ENCODE measurements at regions not wholly inside any gene's neighbourhood (a gene's known extent, or its start where the extent isn't known, plus 50 kb on each side); places are given as distances from the start of the nearest gene placed in this dataset.

DNA sequence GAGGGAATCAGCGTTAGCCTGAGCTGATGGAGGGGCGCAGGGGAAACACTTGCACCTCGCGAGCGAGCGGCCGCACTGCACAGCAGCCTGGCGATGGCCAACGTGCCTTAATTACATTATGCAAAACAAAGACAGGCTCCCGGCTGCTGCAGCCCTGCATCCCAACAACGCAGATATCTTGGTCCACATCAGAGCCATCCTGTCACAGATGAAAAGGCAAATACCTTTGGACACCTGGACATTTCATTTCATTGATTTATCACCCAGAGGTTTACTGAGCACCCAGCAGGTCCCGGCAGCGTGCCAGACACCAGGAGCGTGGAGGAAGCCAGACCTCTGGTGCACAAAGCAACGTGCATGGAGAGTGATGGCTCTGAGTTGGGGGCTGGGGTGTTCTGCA, 843.0 kb downstream of the TBC1D22A start:
- no peaks in the 10 kb centered on the region; a peak in 1 of 4 replicates for H3K9me3 ChIP-seq (ENCODE audit: control insufficient read depth in 1 of 2, insufficient read depth in 1 of 2, low read depth in 1 of 2, low read length in 2 of 2)
- DNase-seq (ENCODE audit: low read depth, low spot score), result no peak
- no peak overlapping the region for H3K27ac ChIP-seq (ENCODE audit: low read depth, low read length)
- TF ChIP-seq CEBPB (IDR thresholded peaks at IDR 0.05; ENCODE audit: low read depth) (no peak), POLR2A (IDR thresholded peaks at IDR 0.05; ENCODE audit: borderline replicate concordance, extremely low read depth, insufficient read depth, insufficient read length) (no peak), ATF3 (IDR thresholded peaks at IDR 0.05) (no peak), ELF1 (IDR thresholded peaks at IDR 0.05; ENCODE audit: borderline replicate concordance, low read depth) (no peak), RAD21 (IDR thresholded peaks at IDR 0.05; ENCODE audit: low read depth) (no peak), EGR1 (IDR thresholded peaks at IDR 0.05; ENCODE audit: low read depth) (no peak), FOSL1 (IDR thresholded peaks at IDR 0.05; ENCODE audit: low read depth) (no peak), SP1 (IDR thresholded peaks at IDR 0.05; ENCODE audit: low read depth) (no peak), EZH2phosphoT487 (IDR thresholded peaks at IDR 0.05; ENCODE audit: borderline replicate concordance) (no peak)
- TF ChIP-seq, protein P1, sequence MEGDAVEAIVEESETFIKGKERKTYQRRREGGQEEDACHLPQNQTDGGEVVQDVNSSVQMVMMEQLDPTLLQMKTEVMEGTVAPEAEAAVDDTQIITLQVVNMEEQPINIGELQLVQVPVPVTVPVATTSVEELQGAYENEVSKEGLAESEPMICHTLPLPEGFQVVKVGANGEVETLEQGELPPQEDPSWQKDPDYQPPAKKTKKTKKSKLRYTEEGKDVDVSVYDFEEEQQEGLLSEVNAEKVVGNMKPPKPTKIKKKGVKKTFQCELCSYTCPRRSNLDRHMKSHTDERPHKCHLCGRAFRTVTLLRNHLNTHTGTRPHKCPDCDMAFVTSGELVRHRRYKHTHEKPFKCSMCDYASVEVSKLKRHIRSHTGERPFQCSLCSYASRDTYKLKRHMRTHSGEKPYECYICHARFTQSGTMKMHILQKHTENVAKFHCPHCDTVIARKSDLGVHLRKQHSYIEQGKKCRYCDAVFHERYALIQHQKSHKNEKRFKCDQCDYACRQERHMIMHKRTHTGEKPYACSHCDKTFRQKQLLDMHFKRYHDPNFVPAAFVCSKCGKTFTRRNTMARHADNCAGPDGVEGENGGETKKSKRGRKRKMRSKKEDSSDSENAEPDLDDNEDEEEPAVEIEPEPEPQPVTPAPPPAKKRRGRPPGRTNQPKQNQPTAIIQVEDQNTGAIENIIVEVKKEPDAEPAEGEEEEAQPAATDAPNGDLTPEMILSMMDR (IDR thresholded peaks at IDR 0.05 in 2 of 3, conservative IDR thresholded peaks at IDR 0.05 in 1 of 3; ENCODE audit: borderline replicate concordance in 1 of 3, insufficient read depth in 1 of 3, low read depth in 2 of 3, low read length in 2 of 3), result no peak
- TF ChIP-seq, protein P2, sequence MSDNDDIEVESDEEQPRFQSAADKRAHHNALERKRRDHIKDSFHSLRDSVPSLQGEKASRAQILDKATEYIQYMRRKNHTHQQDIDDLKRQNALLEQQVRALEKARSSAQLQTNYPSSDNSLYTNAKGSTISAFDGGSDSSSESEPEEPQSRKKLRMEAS (IDR thresholded peaks at IDR 0.05), result no peak
- ChIA-PET RAD21 (ENCODE audit: low non-redundant PET in 1 of 2, low total read pairs in 2 of 2, uncharacterized antibody in 2 of 2, unreplicated experiment in 2 of 2) (no interaction called here), POLR2A (no interaction called here), CTCF (no interaction called here)
- no peak overlapping the region for H2AFZ ChIP-seq (ENCODE audit: low read depth, low read length, poor library complexity, severe bottlenecking)
- no peak overlapping the region for H3K9ac ChIP-seq (ENCODE audit: low read length)
- H3K9me2 ChIP-seq (ENCODE audit: insufficient read depth), result no peaks in the 10 kb centered on the region
- no peak for ATAC-seq
- no peaks in the 10 kb centered on the region for H3K27me3 ChIP-seq (ENCODE audit: insufficient read depth, low read length)
- BruUV-seq (replicated peaks), result no TSS peak
- no peaks in the 10 kb centered on the region for H3K79me2 ChIP-seq (ENCODE audit: insufficient read depth, low read length)
- no peaks in the 10 kb centered on the region for H3K36me3 ChIP-seq (ENCODE audit: control insufficient read depth in 1 of 2, insufficient read depth in 2 of 2, low read length in 2 of 2)
- no peak overlapping the region for H3K4me2 ChIP-seq (ENCODE audit: low read length)
- no peaks in the 10 kb centered on the region for H3K4me1 ChIP-seq (ENCODE audit: control insufficient read depth in 1 of 2, insufficient read depth in 2 of 2, low read length in 2 of 2)
- H4K20me1 ChIP-seq (ENCODE audit: insufficient read depth), result no peaks in the 10 kb centered on the region
- intact Hi-C loops (cut with micrococcal nuclease), result no loop called here
- no peak overlapping the region for H3K4me3 ChIP-seq (replicated peaks in 1 of 2; ENCODE audit: low read depth in 1 of 2, low read length in 2 of 2)
